A549 (cell line): ENCODE measurements at regions not wholly inside any gene's neighbourhood (a gene's known extent, or its start where the extent isn't known, plus 50 kb on each side); places are given as distances from the start of the nearest gene placed in this dataset.

ENCODE experiments used
- ATAC-seq, 2 experiments: fragments of 200-7000 bp in 1 of 2; fragments of >200 bp in 1 of 2; cut with Nextera tagmentation in 1 of 2; cut with Tn5 transposase in 1 of 2; 3 replicates each; pipeline versions ENCODE4 v1.8.0 to v1.9.1; 2018 to 2020; ENCODE audit warnings: mild to moderate bottlenecking in 1 of 2, moderate library complexity in 1 of 2
- CTCF ChIA-PET: fragments of 300-600 bp; sonication (Branson Sonifier 250); formaldehyde crosslinking; extraction: SDS; loops from one replicate; lab custom pipeline; 2021; ENCODE audit warnings: antibody characterized with exemption, inconsistent platforms; lab: Yijun Ruan, JAX
- POLR2A ChIA-PET: fragments of 350-600 bp; formaldehyde crosslinking; extraction: SDS; loops from one replicate; lab custom pipeline; 2021; ENCODE audit warnings: antibody characterized with exemption, inconsistent platforms; lab: Yijun Ruan, JAX
- DNase-seq, 2 experiments: peaks; one replicate each; pipeline versions ENCODE4 v3.0.0 to v3.0.0-alpha.2; 2011 to 2016; ENCODE audit warnings: low read depth in 1 of 2, low spot score in 1 of 2
- FAIRE-seq: peaks from 2 replicates; lab custom pipeline; 2011; peaks lifted over from hg19 to GRCh38; lab: Jason Lieb, UNC
- H3K27ac ChIP-seq, 2 experiments: fragments of >200 bp; sonication (Bioruptor Twin); formaldehyde crosslinking; 3 replicates each; pipeline ENCODE4 v1.5.1; 2016 to 2017
- H3K4me1 ChIP-seq: fragments of >200 bp; sonication (Bioruptor Twin); formaldehyde crosslinking; 3 replicates; pipeline ENCODE4 v1.6.1; 2016
- H3K4me2 ChIP-seq: fragments of >200 bp; sonication (Bioruptor Twin); formaldehyde crosslinking; 3 replicates; pipeline ENCODE4 v1.6.1; 2016
- H3K4me3 ChIP-seq: fragments of >200 bp; sonication (Bioruptor Twin); formaldehyde crosslinking; 3 replicates; pipeline ENCODE4 v1.5.1; 2016
- H3K9me3 ChIP-seq: fragments of >200 bp; sonication (Bioruptor Twin); formaldehyde crosslinking; 3 replicates; pipeline ENCODE4 v1.6.1; 2016
- CBX8 ChIP-seq: fragments of 200-600 bp; sonication (generic); IDR thresholded peaks from 2 replicates; pipeline ENCODE4 v1.6.1; 2016
- CTCF ChIP-seq: fragments of >200 bp; sonication (Bioruptor Twin); formaldehyde crosslinking; IDR thresholded peaks from 3 replicates; pipeline ENCODE4 v1.5.1; 2016
- EP300 ChIP-seq, 2 experiments: fragments of >200 bp; sonication (Bioruptor Twin); formaldehyde crosslinking; IDR thresholded peaks; 2 replicates in 1 of 2; 3 replicates in 1 of 2; pipeline ENCODE4 v1.6.1; 2016 to 2017
- FOSL2 ChIP-seq, 2 experiments: fragments of 450-650 bp in 1 of 2; fragments of >200 bp in 1 of 2; sonication (Bioruptor Twin) in 1 of 2; formaldehyde crosslinking; IDR thresholded peaks; 2 replicates each; pipeline versions ENCODE4 v1.5.0 to v1.6.1; 2016 to 2020; ENCODE audit warnings: mild to moderate bottlenecking in 1 of 2, moderate library complexity in 1 of 2
- HDAC2 ChIP-seq: fragments of 200-600 bp; sonication (generic); IDR thresholded peaks from 2 replicates; pipeline ENCODE4 v1.6.1; 2016
- JUNB ChIP-seq: fragments of >200 bp; sonication (Bioruptor Twin); formaldehyde crosslinking; IDR thresholded peaks from 2 replicates; pipeline ENCODE4 v1.6.1; 2016
- KDM1A ChIP-seq: fragments of 200-600 bp; sonication (generic); IDR thresholded peaks from 2 replicates; pipeline ENCODE4 v1.6.1; 2016; ENCODE audit warnings: low read depth, mild to moderate bottlenecking
- MAX ChIP-seq: IDR thresholded peaks from 2 replicates; pipeline ENCODE4 v1.6.1; 2012
- MAZ ChIP-seq: fragments of 150-350 bp; IDR thresholded peaks from 2 replicates; pipeline ENCODE4 v1.6.1; 2014; ENCODE audit warnings: antibody characterized with exemption, low read depth, low read length, borderline replicate concordance
- PBX3 ChIP-seq: IDR thresholded peaks from 2 replicates; pipeline ENCODE4 v1.6.1; 2012
- PHF8 ChIP-seq: fragments of 200-600 bp; sonication (generic); IDR thresholded peaks from 2 replicates; pipeline ENCODE4 v1.6.1; 2016; ENCODE audit warnings: low read depth, mild to moderate bottlenecking, antibody characterized with exemption, moderate library complexity, borderline replicate concordance
- POLR2A ChIP-seq: IDR thresholded peaks from 2 replicates; pipeline ENCODE4 v1.6.1; 2012; ENCODE audit warnings: mild to moderate bottlenecking, low read length
- RARB ChIP-seq: fragments of 250-450 bp; sonication (Bioruptor Pico); IDR thresholded peaks from 2 replicates; pipeline ENCODE4 v1.8.0; 2021; ENCODE audit warnings: mild to moderate bottlenecking, moderate library complexity
- REST ChIP-seq: fragments of 200-600 bp; sonication (generic); IDR thresholded peaks from 2 replicates; pipeline ENCODE4 v1.6.1; 2016; ENCODE audit warnings: antibody characterized with exemption, mild to moderate bottlenecking, moderate library complexity
- TFCP2L1 ChIP-seq: fragments of 250-450 bp; sonication (Bioruptor Pico); IDR thresholded peaks from 2 replicates; pipeline ENCODE4 v1.5.0; 2021; ENCODE audit warnings: mild to moderate bottlenecking
- USF2 ChIP-seq: fragments of 450-650 bp; IDR thresholded peaks from 2 replicates; pipeline ENCODE4 v1.6.1; 2014; ENCODE audit warnings: antibody characterized with exemption
- ZC3H11A ChIP-seq: fragments of 450-650 bp; IDR thresholded peaks from 2 replicates; pipeline ENCODE4 v1.6.1; 2014; ENCODE audit warnings: antibody characterized with exemption, mild to moderate bottlenecking
- ZSCAN20 ChIP-seq: fragments of 250-450 bp; sonication (Bioruptor Pico); IDR thresholded peaks from 2 replicates; pipeline ENCODE4 v1.8.0; 2022; ENCODE audit warnings: mild to moderate bottlenecking, moderate library complexity
- WGBS: methylation state at CpG from one replicate; pipeline ENCODE4 v1.1.6; 2017; ENCODE audit errors: missing lambda C conversion rate; 5-methylcytosine and 5-hydroxymethylcytosine counted together

- DNase-seq (peak; percentile 21 to 28), FAIRE-seq (no peak), ATAC-seq (peak; percentile 60 to 79; a peak in 4 of 6 replicates)
- 0% methylated on average over 1 of the region's 24 CpGs for WGBS
- Histone ChIP-seq H3K4me3 (no peak overlapping the region), H3K9me3 (no peaks in the 10 kb centered on the region), H3K27ac (peak overlapping the region in 1 of 2 experiments; percentile 50; a peak in 2 of 6 replicates), H3K4me2 (peak overlapping the region; percentile 56), H3K4me1 (peaks cover 13% of the 10 kb centered on the region; the same call in 2 of the 3 replicates)
- ChIA-PET POLR2A (no interaction called here), CTCF (interaction anchor here (0.9 kb wide), 1 partner anchor 42 kb away, joined by 3 read pairs; no protein-coding TSS in a partner anchor)
- no peak for TF ChIP-seq USF2
- no peak for TF ChIP-seq HDAC2
- TF ChIP-seq RARB (CRISPR knock-in tag) = no peak
- no peak for TF ChIP-seq MAZ
- no peak for TF ChIP-seq JUNB
- no peak for TF ChIP-seq ZC3H11A
- no peak for TF ChIP-seq ZSCAN20 (CRISPR knock-in tag)
- TF ChIP-seq REST = no peak
These were observed 61.7 kb downstream of the ADRA2C start for GRCh38 chr4:3827616-3828492.

GRCh38 chr4:3828546-3828945 lies 62.4 kb downstream of the ADRA2C start:
- DNase-seq = no peak
- Histone ChIP-seq H3K4me1 (peaks cover 13% of the 10 kb centered on the region; the same call in 2 of the 3 replicates), H3K4me3 (no peak overlapping the region), H3K4me2 (no peak overlapping the region), H3K9me3 (no peaks in the 10 kb centered on the region), H3K27ac (no peak overlapping the region)
- no peak for ATAC-seq
- ChIA-PET CTCF (no interaction called here), POLR2A (no interaction called here)
- TF ChIP-seq PBX3 = no peak
- no peak for TF ChIP-seq KDM1A
- TF ChIP-seq TFCP2L1 (CRISPR knock-in tag) = no peak
- no peak for TF ChIP-seq REST
- TF ChIP-seq CBX8 = no peak
- no peak for TF ChIP-seq PHF8
- TF ChIP-seq EP300 (IDR thresholded peaks at IDR 0.05) = no peak
- TF ChIP-seq MAX = no peak
- TF ChIP-seq FOSL2 (IDR thresholded peaks at IDR 0.05) = no peak
- TF ChIP-seq FOSL2 (CRISPR knock-in tag; IDR thresholded peaks at IDR 0.05) = no peak
- TF ChIP-seq POLR2A = no peak
- no peak for TF ChIP-seq CTCF
- WGBS = 71% methylated on average over 9 of the region's 9 CpGs
- no peak for FAIRE-seq
